Esophagus squamous epithelium (tissue), 4 donors: ENCODE measurements at regions not wholly inside any gene's neighbourhood (a gene's known extent, or its start where the extent isn't known, plus 50 kb on each side); places are given as distances from the start of the nearest gene placed in this dataset.

Experiments used
- POLR2A ChIP-seq, 4 donors: fragments of 450-650 bp; IDR thresholded peaks; one replicate each; pipeline ENCODE4 v1.6.1; 2017; ENCODE audit warnings: antibody characterized with exemption in 4 of 4, mild to moderate bottlenecking in 4 of 4, moderate library complexity in 3 of 4
- TF ChIP-seq, protein P1 (sequence below), 6 experiments: fragments of 450-650 bp in 4 of 6; fragments of 200-600 bp in 2 of 6; sonication (generic) in 2 of 6; IDR thresholded peaks; one replicate each; pipeline ENCODE4 v1.5.1; 2016 to 2019; ENCODE audit warnings: antibody characterized with exemption in 6 of 6, mild to moderate bottlenecking in 4 of 6, moderate library complexity in 4 of 6

DNA sequence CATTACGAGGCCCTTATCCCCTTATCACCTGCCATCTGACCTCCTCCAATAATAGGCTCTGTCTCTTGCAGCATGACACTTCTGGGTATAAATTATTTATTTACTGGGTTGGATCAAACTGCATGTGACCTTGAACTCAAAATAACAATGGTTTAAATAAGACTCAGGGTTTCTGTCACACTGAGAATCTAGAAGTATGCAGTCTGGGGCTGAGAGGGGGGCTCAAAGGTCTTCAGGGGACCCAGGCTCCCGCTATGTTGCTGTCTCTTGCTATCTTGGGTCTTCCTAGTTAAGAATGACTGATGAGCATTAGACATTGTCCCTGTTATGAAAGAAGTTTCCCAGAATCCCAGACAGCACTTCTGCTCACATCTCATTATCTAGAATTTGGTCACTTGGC is 133.5 kb downstream of the URB2 start:
- TF ChIP-seq, protein P1, sequence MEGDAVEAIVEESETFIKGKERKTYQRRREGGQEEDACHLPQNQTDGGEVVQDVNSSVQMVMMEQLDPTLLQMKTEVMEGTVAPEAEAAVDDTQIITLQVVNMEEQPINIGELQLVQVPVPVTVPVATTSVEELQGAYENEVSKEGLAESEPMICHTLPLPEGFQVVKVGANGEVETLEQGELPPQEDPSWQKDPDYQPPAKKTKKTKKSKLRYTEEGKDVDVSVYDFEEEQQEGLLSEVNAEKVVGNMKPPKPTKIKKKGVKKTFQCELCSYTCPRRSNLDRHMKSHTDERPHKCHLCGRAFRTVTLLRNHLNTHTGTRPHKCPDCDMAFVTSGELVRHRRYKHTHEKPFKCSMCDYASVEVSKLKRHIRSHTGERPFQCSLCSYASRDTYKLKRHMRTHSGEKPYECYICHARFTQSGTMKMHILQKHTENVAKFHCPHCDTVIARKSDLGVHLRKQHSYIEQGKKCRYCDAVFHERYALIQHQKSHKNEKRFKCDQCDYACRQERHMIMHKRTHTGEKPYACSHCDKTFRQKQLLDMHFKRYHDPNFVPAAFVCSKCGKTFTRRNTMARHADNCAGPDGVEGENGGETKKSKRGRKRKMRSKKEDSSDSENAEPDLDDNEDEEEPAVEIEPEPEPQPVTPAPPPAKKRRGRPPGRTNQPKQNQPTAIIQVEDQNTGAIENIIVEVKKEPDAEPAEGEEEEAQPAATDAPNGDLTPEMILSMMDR (IDR thresholded peaks at IDR 0.05): no peak
- TF ChIP-seq POLR2A (IDR thresholded peaks at IDR 0.05): no peak
